HL-60 (cell line): ENCODE measurements at regions not wholly inside any gene's neighbourhood (a gene's known extent, or its start where the extent isn't known, plus 50 kb on each side); places are given as distances from the start of the nearest gene placed in this dataset.

Experiments used
- CTCF ChIP-seq: IDR thresholded peaks from one replicate; pipeline ENCODE4 v1.5.1; 2011; ENCODE audit warnings: low read length, control low read depth, inconsistent platforms; ENCODE audit not compliant: insufficient read depth
- POLR2AphosphoS5 ChIP-seq: IDR thresholded peaks from 2 replicates; pipeline ENCODE4 v1.6.1; 2012; ENCODE audit warnings: low read depth
- REST ChIP-seq: IDR thresholded peaks from 2 replicates; pipeline ENCODE4 v1.6.1; 2012; ENCODE audit warnings: low read depth; ENCODE audit not compliant: insufficient replicate concordance

GRCh38 chr1:101075926-101076325 is 50.3 kb upstream of the DPH5 start:
- TF ChIP-seq CTCF = no peak
- TF ChIP-seq REST = no peak
- no peak for TF ChIP-seq POLR2AphosphoS5
